Upper lobe of right lung (tissue), 1 donor: ENCODE measurements at regions not wholly inside any gene's neighbourhood (a gene's known extent, or its start where the extent isn't known, plus 50 kb on each side); places are given as distances from the start of the nearest gene placed in this dataset.
"Not testable (repeated sequence)": the region's sequence is repeated elsewhere in the genome, so short reads cannot be mapped to it uniquely, and the experiment has no call there.

ENCODE experiments used
- ATAC-seq: fragments of 200-7000 bp; cut with Tn5 transposase; one replicate; pipeline ENCODE4 v1.9.1; 2020; ENCODE audit warnings: mild to moderate bottlenecking, moderate library complexity
- DNase-seq: peaks from one replicate; pipeline ENCODE4 v3.0.0-alpha.2; 2020
- H3K27ac ChIP-seq: fragments of 200-600 bp; one replicate; pipeline ENCODE4 v1.8.0; 2022
- H3K27me3 ChIP-seq: fragments of 200-600 bp; one replicate; pipeline ENCODE4 v1.8.0; 2022; ENCODE audit warnings: mild to moderate bottlenecking
- H3K36me3 ChIP-seq: fragments of 200-600 bp; one replicate; pipeline ENCODE4 v1.8.0; 2022
- H3K4me1 ChIP-seq: fragments of 200-600 bp; one replicate; pipeline ENCODE4 v1.8.0; 2022
- H3K4me3 ChIP-seq: fragments of 200-600 bp; one replicate; pipeline ENCODE4 v1.8.0; 2022; ENCODE audit warnings: mild to moderate bottlenecking
- H3K9me3 ChIP-seq: fragments of 200-600 bp; one replicate; pipeline ENCODE4 v1.8.0; 2022
- intact Hi-C: fragments of 100-400 bp; cut with DNase I; formaldehyde crosslinking; loops from one replicate; pipeline ENCODE4 v1.11.0; 2022
- TF ChIP-seq, protein P1 (sequence below): fragments of 200-600 bp; IDR thresholded peaks from one replicate; pipeline ENCODE4 v1.8.0; 2022; ENCODE audit warnings: antibody characterized with exemption
- donor health status: DM: no; HTN: yes; CAD: no; lungs with severe emphysema.

DNA sequence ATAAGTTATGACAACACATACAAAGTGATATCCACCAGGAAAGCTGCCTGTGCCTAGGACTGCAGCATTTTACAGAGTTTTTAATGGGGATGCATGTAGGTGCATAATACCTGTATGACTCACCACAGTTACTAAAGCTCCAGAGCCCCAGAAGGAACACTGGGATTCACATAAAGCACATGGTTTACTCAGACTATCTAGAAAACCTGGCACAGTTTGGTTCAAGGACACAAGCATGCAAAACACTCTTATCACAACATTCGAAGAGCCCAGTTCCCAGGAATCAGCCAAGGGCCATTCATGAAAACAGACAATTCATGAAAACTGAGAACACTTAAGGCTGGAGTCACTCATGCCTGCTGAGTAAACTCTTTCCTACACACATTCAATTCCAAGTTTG lies 261.0 kb downstream of the PYDC2 start:
- H3K4me3 ChIP-seq, result no peak overlapping the region
- DNase-seq (no peak), ATAC-seq (no peak)
- H3K36me3 ChIP-seq, result no peaks in the 10 kb centered on the region
- no peaks in the 10 kb centered on the region for H3K27me3 ChIP-seq
- TF ChIP-seq, protein P1, sequence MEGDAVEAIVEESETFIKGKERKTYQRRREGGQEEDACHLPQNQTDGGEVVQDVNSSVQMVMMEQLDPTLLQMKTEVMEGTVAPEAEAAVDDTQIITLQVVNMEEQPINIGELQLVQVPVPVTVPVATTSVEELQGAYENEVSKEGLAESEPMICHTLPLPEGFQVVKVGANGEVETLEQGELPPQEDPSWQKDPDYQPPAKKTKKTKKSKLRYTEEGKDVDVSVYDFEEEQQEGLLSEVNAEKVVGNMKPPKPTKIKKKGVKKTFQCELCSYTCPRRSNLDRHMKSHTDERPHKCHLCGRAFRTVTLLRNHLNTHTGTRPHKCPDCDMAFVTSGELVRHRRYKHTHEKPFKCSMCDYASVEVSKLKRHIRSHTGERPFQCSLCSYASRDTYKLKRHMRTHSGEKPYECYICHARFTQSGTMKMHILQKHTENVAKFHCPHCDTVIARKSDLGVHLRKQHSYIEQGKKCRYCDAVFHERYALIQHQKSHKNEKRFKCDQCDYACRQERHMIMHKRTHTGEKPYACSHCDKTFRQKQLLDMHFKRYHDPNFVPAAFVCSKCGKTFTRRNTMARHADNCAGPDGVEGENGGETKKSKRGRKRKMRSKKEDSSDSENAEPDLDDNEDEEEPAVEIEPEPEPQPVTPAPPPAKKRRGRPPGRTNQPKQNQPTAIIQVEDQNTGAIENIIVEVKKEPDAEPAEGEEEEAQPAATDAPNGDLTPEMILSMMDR, result no peak
- intact Hi-C loops, result no loop called here
- H3K27ac ChIP-seq, result no peak overlapping the region
- no peaks in the 10 kb centered on the region for H3K9me3 ChIP-seq
- no peaks in the 10 kb centered on the region for H3K4me1 ChIP-seq

DNA sequence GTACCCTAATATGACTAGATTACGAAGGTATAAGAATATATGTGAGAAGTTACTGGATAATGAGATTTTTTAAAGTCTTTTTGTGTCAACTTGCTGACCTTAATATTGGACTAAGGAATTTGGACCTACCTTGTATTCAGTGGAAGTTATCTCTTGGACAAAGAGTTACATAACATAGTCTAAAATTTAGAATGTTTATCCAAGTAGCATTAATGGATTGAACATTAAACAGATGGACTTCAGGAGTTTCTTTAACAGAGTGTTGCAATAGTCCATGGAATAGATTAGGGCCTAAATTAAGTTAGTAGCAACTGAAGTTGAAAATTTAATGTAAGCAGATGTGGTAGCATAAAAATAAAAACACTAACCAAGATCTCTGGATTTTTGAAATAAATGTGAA lies 266.4 kb downstream of the PYDC2 start:
- H3K4me1 ChIP-seq, result no peaks in the 10 kb centered on the region
- intact Hi-C loops, result no loop called here
- no peaks in the 10 kb centered on the region for H3K9me3 ChIP-seq
- no peak overlapping the region for H3K4me3 ChIP-seq
- H3K27ac ChIP-seq, result no peak overlapping the region
- no peaks in the 10 kb centered on the region for H3K27me3 ChIP-seq
- no peaks in the 10 kb centered on the region for H3K36me3 ChIP-seq
- no peak for ATAC-seq
- no peak for DNase-seq
- TF ChIP-seq, protein P1, result no peak

DNA sequence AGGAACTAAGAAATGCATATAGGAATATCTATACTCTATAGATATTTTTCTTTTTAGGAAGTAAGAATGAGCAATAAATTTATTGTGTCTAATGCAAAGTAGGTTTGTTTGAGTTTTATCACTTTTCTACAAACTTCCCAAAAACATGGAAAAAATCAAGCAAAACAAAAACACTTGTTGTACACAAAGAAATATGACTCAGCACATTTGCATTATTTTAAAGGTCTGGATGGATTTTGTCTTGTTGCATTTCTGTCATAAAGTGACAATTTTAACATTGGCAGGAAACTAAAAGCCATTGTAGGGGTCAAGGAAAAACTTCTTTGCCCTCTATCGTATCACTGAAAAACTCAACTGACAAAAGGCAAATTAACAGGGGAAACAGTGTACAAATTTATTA lies 267.2 kb downstream of the PYDC2 start:
- H3K36me3 ChIP-seq, result no peaks in the 10 kb centered on the region
- H3K9me3 ChIP-seq, result no peaks in the 10 kb centered on the region
- ATAC-seq (no peak), DNase-seq (no peak)
- TF ChIP-seq, protein P1, result no peak
- H3K27ac ChIP-seq, result no peak overlapping the region
- intact Hi-C loops, result no loop called here
- H3K27me3 ChIP-seq, result no peaks in the 10 kb centered on the region
- H3K4me3 ChIP-seq, result no peak overlapping the region
- no peaks in the 10 kb centered on the region for H3K4me1 ChIP-seq

DNA sequence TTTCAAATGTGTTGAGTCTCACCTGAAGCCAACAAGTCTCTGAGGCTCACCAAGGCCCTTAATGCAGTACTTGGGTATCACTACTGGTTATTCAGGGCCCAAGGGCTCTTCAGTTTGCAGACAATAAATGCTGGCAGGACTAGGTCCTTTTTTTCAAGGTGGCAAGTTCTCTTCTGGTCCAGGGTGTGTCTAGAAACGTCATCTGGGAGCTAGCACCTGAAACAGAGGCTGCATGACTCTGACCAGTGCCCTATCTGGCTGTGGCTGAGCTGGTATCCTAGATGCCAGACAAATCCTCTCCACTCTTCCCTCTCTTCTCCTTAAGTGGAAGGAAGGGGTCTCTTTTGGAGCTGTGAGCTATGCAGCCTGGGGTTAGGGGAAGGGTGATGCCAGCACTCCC lies 276.8 kb downstream of the PYDC2 start:
- Histone ChIP-seq H3K4me3 (no peak overlapping the region), H3K27ac (no peak overlapping the region), H3K4me1 (no peaks in the 10 kb centered on the region), H3K9me3 (no peaks in the 10 kb centered on the region), H3K36me3 (no peaks in the 10 kb centered on the region), H3K27me3 (no peaks in the 10 kb centered on the region)
- intact Hi-C loops, result no loop called here
- DNase-seq (no peak), ATAC-seq (no peak)
- TF ChIP-seq, protein P1, result no peak

DNA sequence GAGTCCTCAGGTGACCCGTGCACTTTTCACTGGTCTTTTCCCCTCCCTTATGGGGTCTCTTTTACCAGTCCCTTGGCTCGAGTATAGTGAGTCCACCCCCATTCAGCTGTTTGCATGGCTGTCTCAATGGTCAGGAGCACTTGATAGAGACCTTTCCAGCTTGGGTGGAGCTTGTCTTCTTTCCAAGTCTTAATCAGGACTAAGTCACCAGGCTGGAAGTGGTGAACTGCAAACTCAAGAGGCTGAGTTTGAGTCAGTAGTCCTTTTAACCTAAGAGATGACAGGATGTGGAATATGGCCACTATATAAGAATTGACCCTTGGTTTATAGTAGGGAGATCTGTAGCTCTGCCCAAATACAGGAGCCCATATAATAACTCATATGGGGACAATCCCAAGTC lies 279.7 kb downstream of the PYDC2 start:
- intact Hi-C loops, result no loop called here
- Histone ChIP-seq H3K27ac (no peak overlapping the region), H3K4me1 (no peaks in the 10 kb centered on the region), H3K9me3 (no peaks in the 10 kb centered on the region), H3K27me3 (no peaks in the 10 kb centered on the region), H3K4me3 (no peak overlapping the region), H3K36me3 (no peaks in the 10 kb centered on the region)
- ATAC-seq, result no peak
- no peak for DNase-seq
- TF ChIP-seq, protein P1, result no peak

DNA sequence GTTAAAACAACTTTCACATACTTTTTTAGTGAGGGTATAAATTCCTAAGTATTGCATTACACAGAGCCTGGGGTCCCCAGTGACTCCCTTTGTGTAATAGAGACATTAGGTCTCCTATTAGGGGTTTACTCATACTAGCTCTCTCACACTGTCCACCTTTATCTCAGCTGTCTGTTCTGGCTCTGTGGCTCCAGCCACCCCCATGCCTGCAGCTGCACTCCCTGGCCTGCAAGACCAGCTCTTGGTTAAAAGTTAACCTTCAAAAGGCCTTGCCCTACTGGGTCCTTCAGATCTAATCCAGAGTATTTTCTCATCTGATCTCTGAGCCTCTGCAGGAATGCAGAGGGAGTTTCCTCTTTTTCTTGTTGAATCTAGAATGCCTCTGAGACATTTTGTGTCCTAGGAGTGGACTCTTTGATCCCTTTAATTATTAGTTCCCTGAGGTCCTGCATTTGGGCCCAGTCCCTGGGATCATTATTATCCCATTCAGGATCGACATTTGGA lies 280.9 kb downstream of the PYDC2 start:
- intact Hi-C loops, result not testable (repeated sequence)
- ATAC-seq, result peak; percentile 74

More for the DNA sequence above, 280.9 kb downstream of the PYDC2 start:
- not testable (repeated sequence) for H3K4me3 ChIP-seq, H3K4me1 ChIP-seq, H3K9me3 ChIP-seq, H3K36me3 ChIP-seq, H3K27ac ChIP-seq, DNase-seq, H3K27me3 ChIP-seq
